ENCODE measurements at regions not wholly inside any gene's neighbourhood (a gene's known extent, or its start where the extent isn't known, plus 50 kb on each side); places are given as distances from the start of the nearest gene placed in this dataset.

- TF ChIP-seq, protein P1, sequence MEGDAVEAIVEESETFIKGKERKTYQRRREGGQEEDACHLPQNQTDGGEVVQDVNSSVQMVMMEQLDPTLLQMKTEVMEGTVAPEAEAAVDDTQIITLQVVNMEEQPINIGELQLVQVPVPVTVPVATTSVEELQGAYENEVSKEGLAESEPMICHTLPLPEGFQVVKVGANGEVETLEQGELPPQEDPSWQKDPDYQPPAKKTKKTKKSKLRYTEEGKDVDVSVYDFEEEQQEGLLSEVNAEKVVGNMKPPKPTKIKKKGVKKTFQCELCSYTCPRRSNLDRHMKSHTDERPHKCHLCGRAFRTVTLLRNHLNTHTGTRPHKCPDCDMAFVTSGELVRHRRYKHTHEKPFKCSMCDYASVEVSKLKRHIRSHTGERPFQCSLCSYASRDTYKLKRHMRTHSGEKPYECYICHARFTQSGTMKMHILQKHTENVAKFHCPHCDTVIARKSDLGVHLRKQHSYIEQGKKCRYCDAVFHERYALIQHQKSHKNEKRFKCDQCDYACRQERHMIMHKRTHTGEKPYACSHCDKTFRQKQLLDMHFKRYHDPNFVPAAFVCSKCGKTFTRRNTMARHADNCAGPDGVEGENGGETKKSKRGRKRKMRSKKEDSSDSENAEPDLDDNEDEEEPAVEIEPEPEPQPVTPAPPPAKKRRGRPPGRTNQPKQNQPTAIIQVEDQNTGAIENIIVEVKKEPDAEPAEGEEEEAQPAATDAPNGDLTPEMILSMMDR (IDR thresholded peaks at IDR 0.05), result no peak
- TF ChIP-seq POLR2A (IDR thresholded peaks at IDR 0.05), result no peak
Observed at GRCh38 chr17:37828651-37829124, 83.8 kb upstream of the HNF1B start.

Measured in uterus (tissue), 2 donors.